IMR-90 (cell line): ENCODE measurements at regions not wholly inside any gene's neighbourhood (a gene's known extent, or its start where the extent isn't known, plus 50 kb on each side); places are given as distances from the start of the nearest gene placed in this dataset.

ENCODE experiments used
- ATAC-seq: fragments of 200-7000 bp; cut with Tn5 transposase; 2 replicates; pipeline ENCODE4 v1.9.1; 2020; ENCODE audit warnings: low read depth, mild to moderate bottlenecking, moderate library complexity
- BruUV-seq: library from RNA; stranded (reverse); fragments of 400-500 nt; replicated peaks from 2 replicates; lab custom pipeline; 2021; lab: Mats Ljungman, UMichigan
- CTCF ChIA-PET: fragments of 300-600 bp; formaldehyde crosslinking; extraction: SDS; loops from one replicate; lab custom pipeline; 2021; ENCODE audit warnings: antibody characterized with exemption; lab: Yijun Ruan, JAX
- POLR2A ChIA-PET: fragments of 300-600 bp; sonication (Branson Sonifier 250); formaldehyde crosslinking; loops from one replicate; lab custom pipeline; 2022; ENCODE audit warnings: antibody characterized with exemption; ENCODE audit not compliant: unreplicated experiment; lab: Charles Lee
- DNase-seq: peaks from one replicate; pipeline ENCODE4 v3.0.0; 2013
- H2AFZ ChIP-seq: replicated peaks from 2 replicates; pipeline ENCODE3; 2013; ENCODE audit warnings: low read length, mild to moderate bottlenecking; ENCODE audit not compliant: poor library complexity
- H2AK5ac ChIP-seq: 2 replicates; pipeline ENCODE4 v1.6.1; 2013; ENCODE audit warnings: low read depth, low read length, inconsistent platforms
- H2AK9ac ChIP-seq: replicated peaks from 2 replicates; pipeline ENCODE3; 2013; ENCODE audit warnings: mild to moderate bottlenecking, low read depth, low read length, moderate library complexity; ENCODE audit not compliant: poor library complexity
- H2BK120ac ChIP-seq: 2 replicates; pipeline ENCODE4 v1.6.1; 2013; ENCODE audit warnings: low read depth, low read length, inconsistent platforms
- H2BK15ac ChIP-seq: 3 replicates; pipeline ENCODE4 v1.6.1; 2013; ENCODE audit warnings: low read depth, low read length, inconsistent platforms
- H2BK20ac ChIP-seq: 2 replicates; pipeline ENCODE4 v1.6.1; 2013; ENCODE audit warnings: low read depth, mild to moderate bottlenecking, inconsistent platforms, low read length, moderate library complexity
- H2BK5ac ChIP-seq: 2 replicates; pipeline ENCODE4 v1.6.1; 2013; ENCODE audit warnings: mild to moderate bottlenecking, low read depth, low read length, inconsistent platforms; ENCODE audit not compliant: poor library complexity, severe bottlenecking
- H3K14ac ChIP-seq: replicated peaks from 2 replicates; pipeline ENCODE4 v1.6.1; 2013; ENCODE audit warnings: low read depth, low read length, inconsistent platforms
- H3K18ac ChIP-seq: 2 replicates; pipeline ENCODE4 v1.6.1; 2013; ENCODE audit warnings: low read depth, low read length, control low read depth
- H3K23ac ChIP-seq: 2 replicates; pipeline ENCODE4 v1.6.1; 2013; ENCODE audit warnings: low read depth, low read length, inconsistent platforms
- H3K27ac ChIP-seq: 2 replicates; pipeline ENCODE4 v1.5.1; 2013; ENCODE audit warnings: mild to moderate bottlenecking, control low read depth, low read length; ENCODE audit not compliant: insufficient read depth
- H3K27me3 ChIP-seq: 2 replicates; pipeline ENCODE4 v1.6.1; 2013; ENCODE audit warnings: low read length; ENCODE audit not compliant: control insufficient read depth, insufficient read depth
- H3K36me3 ChIP-seq: 2 replicates; pipeline ENCODE4 v1.6.1; 2013; ENCODE audit warnings: low read length, mixed read lengths; ENCODE audit not compliant: control insufficient read depth, insufficient read depth
- H3K4ac ChIP-seq: 2 replicates; pipeline ENCODE4 v1.6.1; 2013; ENCODE audit warnings: low read depth, low read length, inconsistent platforms
- H3K4me1 ChIP-seq: 2 replicates; pipeline ENCODE4 v1.6.1; 2013; ENCODE audit warnings: low read length, mixed read lengths; ENCODE audit not compliant: control insufficient read depth, insufficient read depth
- H3K4me2 ChIP-seq: 2 replicates; pipeline ENCODE4 v1.6.1; 2013; ENCODE audit warnings: low read depth, mild to moderate bottlenecking, control low read depth, low read length, moderate library complexity
- H3K4me3 ChIP-seq: 2 replicates; pipeline ENCODE4 v1.5.1; 2013; ENCODE audit warnings: low read depth, mild to moderate bottlenecking, control low read depth, low read length, moderate library complexity; ENCODE audit not compliant: insufficient read depth
- H3K56ac ChIP-seq: 2 replicates; pipeline ENCODE4 v1.6.1; 2013; ENCODE audit warnings: low read length, inconsistent platforms; ENCODE audit not compliant: insufficient read depth; ENCODE audit errors: extremely low read depth
- H3K79me1 ChIP-seq, 2 experiments: 2 replicates each; pipeline ENCODE4 v1.6.1; 2013; ENCODE audit warnings: low read length in 2 of 2, inconsistent platforms in 1 of 2, low read depth in 1 of 2
- H3K9ac ChIP-seq: 2 replicates; pipeline ENCODE4 v1.6.1; 2013; ENCODE audit warnings: low read depth, low read length, control low read depth
- H3K9me1 ChIP-seq: 2 replicates; pipeline ENCODE4 v1.6.1; 2013; ENCODE audit warnings: low read length, inconsistent platforms; ENCODE audit not compliant: insufficient read depth
- H3K9me3 ChIP-seq: 2 replicates; pipeline ENCODE4 v1.6.1; 2013; ENCODE audit warnings: low read length; ENCODE audit not compliant: control insufficient read depth, insufficient read depth
- H4K20me1 ChIP-seq: 2 replicates; pipeline ENCODE4 v1.6.1; 2013; ENCODE audit warnings: low read length, inconsistent platforms; ENCODE audit not compliant: insufficient read depth
- H4K5ac ChIP-seq: 2 replicates; pipeline ENCODE4 v1.6.1; 2013; ENCODE audit warnings: mild to moderate bottlenecking, low read depth, low read length, control low read depth
- H4K8ac ChIP-seq, 2 experiments: 2 replicates each; pipeline ENCODE4 v1.6.1; 2013; ENCODE audit warnings: low read depth in 2 of 2, low read length in 2 of 2, control low read depth in 1 of 2, inconsistent platforms in 1 of 2
- H4K91ac ChIP-seq: 2 replicates; pipeline ENCODE4 v1.6.1; 2013; ENCODE audit warnings: low read depth, low read length, inconsistent platforms; ENCODE audit not compliant: insufficient read depth
- CEBPB ChIP-seq: IDR thresholded peaks from 2 replicates; pipeline ENCODE4 v1.6.1; 2012; ENCODE audit warnings: low read depth, low read length, improper control_type of control experiment
- RFX5 ChIP-seq: IDR thresholded peaks from 2 replicates; pipeline ENCODE4 v1.8.0; 2012; ENCODE audit warnings: low read depth, mild to moderate bottlenecking, low read length, moderate library complexity
- WGBS, 2 experiments: methylation state at CpG; one replicate each; pipeline versions ENCODE4 v1.1.5 to v1.1.7; 2013; ENCODE audit warnings: missing lambda C conversion rate in 2 of 2; ENCODE audit not compliant: insufficient read length in 1 of 2; ENCODE audit errors: extremely low coverage in 2 of 2; 5-methylcytosine and 5-hydroxymethylcytosine counted together
- dilution Hi-C: fragments of 300-500 bp; cut with HindIII; formaldehyde crosslinking; loops from one replicate; pipeline ENCODE4 v1.14.3; 2018; ENCODE audit warnings: low sequenced_read_pairs; ENCODE audit not compliant: unreplicated experiment
- in situ Hi-C: fragments of 300-500 bp; cut with MboI; formaldehyde crosslinking; loops from 3 replicates; pipeline ENCODE4 v1.14.3; 2019; ENCODE audit warnings: low sequenced_read_pairs, inconsistent platforms, mixed read lengths
- intact Hi-C: fragments of 100-400 bp; cut with micrococcal nuclease; formaldehyde crosslinking; loops from 2 replicates; pipeline ENCODE4 v1.10.0; 2022

DNA sequence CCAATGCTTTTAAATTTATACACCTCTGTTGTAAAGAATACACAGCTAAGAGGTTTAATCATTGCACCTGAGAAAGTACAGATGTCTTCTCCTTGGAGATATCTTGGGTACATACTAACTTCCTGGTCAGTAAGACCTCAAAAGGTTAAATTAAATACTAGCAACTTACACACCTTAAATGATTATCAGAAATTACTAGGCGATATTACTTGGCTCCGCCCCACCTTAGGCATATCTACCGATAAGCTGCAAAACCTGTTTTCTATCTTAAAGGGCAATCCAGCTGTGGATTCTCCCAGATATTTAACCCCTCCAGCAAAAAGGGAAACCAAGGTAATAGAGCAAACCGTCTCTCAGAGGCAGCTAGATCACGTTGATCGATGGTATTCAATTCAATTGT lies 819.4 kb downstream of the FAM133A start:
- H2BK5ac ChIP-seq, result no peak overlapping the region
- in situ Hi-C loops, result no loop called here
- H2AK5ac ChIP-seq, result no peak overlapping the region
- ATAC-seq (no peak), DNase-seq (no peak)
- H2AK9ac ChIP-seq, result no peak overlapping the region
- ChIA-PET CTCF (no interaction called here), POLR2A (no interaction called here)
- H3K4me3 ChIP-seq, result no peak overlapping the region
- H3K9me1 ChIP-seq, result no peaks in the 10 kb centered on the region
- no peak overlapping the region for H3K4ac ChIP-seq
- H3K9me3 ChIP-seq, result peaks cover 4% of the 10 kb centered on the region; the same call in 1 of the 2 replicates
- no peak overlapping the region for H4K5ac ChIP-seq
- no peak overlapping the region for H3K56ac ChIP-seq
- 73% methylated on average over 3 of the region's 6 CpGs; no CpG with 5 or more reads in 1 of the 2 experiments for WGBS, 2 experiments
- no peaks in the 10 kb centered on the region for H4K20me1 ChIP-seq
- H2BK120ac ChIP-seq, result no peak overlapping the region
- H3K4me2 ChIP-seq, result no peak overlapping the region
- dilution Hi-C loops, result no loop called here
- no peak for TF ChIP-seq RFX5
- TF ChIP-seq CEBPB, result no peak
- H3K18ac ChIP-seq, result no peak overlapping the region
- H3K14ac ChIP-seq, result no peak overlapping the region
- no peak overlapping the region for H2BK20ac ChIP-seq
- H4K8ac ChIP-seq, result no peak overlapping the region
- H3K36me3 ChIP-seq, result no peaks in the 10 kb centered on the region
- H3K27me3 ChIP-seq, result no peaks in the 10 kb centered on the region
- no peak overlapping the region for H2BK15ac ChIP-seq
- H3K9ac ChIP-seq, result no peak overlapping the region
- no peaks in the 10 kb centered on the region for H3K79me1 ChIP-seq
- H2AFZ ChIP-seq, result no peak overlapping the region
- BruUV-seq, result no TSS peak
- no peak overlapping the region for H3K23ac ChIP-seq
- H3K27ac ChIP-seq, result no peak overlapping the region
- intact Hi-C loops, result no loop called here
- H3K4me1 ChIP-seq, result no peaks in the 10 kb centered on the region
- H4K91ac ChIP-seq, result no peak overlapping the region
